SHP77 (cell line): ENCODE measurements at regions not wholly inside any gene's neighbourhood (a gene's known extent, or its start where the extent isn't known, plus 50 kb on each side); places are given as distances from the start of the nearest gene placed in this dataset.

Experiments used
- DNase-seq, 2 experiments: peaks; one replicate each; lab custom pipeline; 2025; lab: John Stamatoyannopoulos, UW

DNA sequence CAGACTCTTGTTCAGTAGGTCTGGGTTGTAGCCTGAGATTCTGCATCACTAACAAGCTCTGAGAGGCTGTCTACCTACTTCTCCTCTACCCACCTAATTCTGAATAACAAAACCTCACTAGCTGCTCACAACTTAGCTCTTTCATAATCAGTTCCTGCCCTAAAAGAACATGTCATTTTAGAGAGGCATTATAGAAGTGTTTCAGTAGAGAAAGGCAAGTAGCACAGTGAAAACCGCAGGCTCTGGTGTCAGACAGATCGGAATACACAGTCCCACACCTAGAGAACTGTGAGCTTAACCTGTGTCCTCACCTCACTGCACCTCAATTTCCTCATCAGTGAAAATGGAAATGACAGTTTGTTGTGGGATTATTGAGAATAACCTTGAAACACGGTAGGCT lies 1337.6 kb upstream of the TENM4 start:
- no peak for DNase-seq

DNA sequence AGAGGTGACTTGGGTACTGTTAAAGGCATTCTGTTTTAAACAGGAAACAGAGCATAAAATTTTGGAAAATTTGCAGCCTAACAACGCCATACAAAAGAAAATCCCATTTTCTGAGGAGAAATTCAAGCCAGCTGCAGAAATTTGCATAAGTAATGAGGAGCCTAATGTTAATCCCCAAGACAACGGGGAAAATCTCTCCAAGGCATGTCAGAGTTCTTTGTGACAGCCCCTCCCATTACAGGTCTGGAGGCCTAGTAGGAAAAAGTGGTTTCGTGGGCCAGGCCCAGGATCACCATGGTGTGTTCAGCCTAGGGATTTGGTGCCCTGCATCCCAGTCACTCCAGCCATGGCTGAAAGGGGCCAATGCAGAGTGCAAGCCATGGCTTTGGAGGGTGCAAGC lies 1333.1 kb upstream of the TENM4 start:
- no peak for DNase-seq

DNA sequence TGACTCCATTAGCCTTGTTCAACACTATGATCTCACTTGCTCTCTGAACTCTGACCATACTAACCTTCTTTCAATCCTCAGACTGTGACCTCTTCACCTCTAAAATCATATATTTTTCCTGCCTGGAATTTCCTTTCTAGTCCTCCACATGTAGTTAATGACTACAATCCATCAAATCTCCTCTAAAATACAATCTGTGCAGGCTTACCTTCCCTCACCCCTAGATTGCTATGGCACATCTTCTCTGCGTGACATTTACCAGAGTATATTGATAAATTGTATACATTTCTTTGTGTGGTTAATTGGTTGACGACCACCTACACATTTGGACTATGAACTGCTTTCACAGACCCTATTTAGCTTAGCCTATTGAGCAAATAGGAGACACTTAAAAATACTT lies 1330.2 kb upstream of the TENM4 start:
- DNase-seq, result no peak

DNA sequence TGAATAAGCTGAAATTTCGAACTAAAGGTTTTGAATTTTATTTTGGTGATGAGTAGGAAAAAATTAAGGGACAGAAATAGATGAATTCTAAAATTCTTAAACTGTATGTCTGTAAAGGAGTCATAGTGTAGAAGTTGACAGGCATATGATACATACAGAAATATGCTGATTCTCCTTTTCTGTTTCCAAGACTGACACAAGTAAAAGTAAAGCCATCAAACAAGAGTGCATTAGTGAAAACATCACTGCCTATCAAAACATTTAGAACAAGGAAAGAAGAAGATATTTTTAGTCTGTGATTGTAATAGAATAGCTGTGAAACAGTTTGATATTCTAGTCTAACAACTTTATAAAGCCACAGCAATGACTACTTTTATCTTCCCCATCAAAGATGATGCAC lies 1318.0 kb upstream of the TENM4 start:
- DNase-seq, result no peak

DNA sequence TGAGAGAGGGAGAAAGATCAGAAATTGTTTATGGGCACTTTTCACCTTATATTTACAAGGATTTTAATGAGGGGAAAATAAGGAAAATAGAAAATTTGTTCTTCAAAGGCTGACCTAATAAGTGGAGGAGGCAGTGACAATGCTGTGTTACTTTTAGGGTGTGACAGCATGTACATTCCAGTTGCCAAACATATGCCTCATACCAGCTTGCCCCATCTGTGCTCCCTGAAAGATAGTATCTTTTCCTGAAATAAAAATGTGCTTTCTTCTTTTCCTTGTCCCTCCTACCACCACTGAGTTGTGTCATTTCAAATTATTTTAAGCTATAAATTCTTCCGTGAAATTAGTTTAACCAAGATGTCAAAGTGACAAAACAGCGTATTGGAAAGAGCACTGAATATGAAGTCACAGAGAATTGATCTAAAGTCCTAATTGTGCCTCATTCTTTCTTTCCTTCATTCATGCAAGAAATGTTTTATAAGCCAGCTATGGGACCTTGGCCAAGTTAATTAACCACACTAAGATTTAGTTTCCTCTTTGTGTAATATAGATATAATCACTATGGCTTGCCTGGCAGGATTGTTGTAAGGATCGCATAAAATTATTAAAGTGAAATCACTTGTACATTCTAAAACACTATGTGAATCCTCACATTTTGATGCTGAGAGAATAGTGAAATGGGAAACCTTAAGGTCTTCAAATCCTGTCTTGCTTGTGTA lies 1307.5 kb upstream of the TENM4 start:
- no peak for DNase-seq

DNA sequence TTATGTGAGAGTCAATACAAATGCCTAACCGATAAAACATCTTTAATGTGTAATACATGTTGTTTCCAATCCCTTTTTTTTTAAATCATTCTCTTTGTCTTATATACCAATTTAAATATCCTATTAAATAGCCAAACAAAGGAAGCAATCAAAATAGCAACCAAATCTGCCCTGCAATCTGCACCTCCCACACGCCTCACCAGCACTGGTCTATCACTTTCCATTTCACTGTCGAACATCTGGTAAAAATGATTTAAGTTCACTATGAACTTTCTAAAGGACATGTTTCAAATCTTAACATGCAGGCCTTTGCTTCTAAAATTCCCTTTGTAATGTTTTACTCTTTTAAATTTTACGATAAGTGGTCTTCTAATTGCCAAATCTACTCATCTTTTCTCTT lies 1305.5 kb upstream of the TENM4 start:
- DNase-seq, result no peak

DNA sequence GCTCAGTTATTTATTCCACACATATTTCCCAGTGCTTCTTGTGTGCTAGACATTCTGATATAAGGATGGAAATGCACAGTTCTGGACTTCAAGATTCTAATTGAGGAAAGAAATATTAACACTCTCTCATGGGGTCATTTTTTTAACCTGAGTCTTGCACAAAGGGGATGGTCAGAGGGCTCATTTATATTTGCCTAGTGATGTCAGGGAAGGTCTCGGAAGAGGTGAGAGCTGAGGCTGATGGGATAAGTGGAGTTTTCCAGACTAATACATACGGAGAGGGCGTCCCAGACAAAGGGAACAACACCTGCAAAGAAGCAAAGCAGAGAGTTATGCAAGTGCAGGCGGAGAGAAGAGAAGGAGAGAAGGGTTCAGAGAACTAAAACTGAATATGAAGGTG lies 1304.6 kb upstream of the TENM4 start:
- DNase-seq, result no peak

DNA sequence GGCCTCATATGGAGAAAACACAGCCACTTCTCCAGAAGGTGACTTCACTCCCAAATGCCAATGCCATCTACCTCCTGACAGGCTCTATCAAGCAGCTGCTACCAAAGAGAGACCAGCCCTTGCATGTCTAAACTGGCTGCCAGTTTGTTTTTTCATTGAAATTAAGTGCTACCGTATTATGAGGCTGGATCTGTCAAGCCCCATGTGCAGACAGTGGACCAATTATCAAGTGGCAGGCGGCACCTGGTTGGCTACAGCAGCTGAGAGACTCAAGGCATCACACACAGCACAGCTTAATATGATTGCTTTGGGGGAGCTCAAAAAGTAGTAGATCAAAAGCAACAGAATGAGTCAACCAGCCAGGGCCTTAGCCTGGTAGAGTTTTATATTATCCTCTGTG lies 1293.0 kb upstream of the TENM4 start:
- DNase-seq, result no peak

DNA sequence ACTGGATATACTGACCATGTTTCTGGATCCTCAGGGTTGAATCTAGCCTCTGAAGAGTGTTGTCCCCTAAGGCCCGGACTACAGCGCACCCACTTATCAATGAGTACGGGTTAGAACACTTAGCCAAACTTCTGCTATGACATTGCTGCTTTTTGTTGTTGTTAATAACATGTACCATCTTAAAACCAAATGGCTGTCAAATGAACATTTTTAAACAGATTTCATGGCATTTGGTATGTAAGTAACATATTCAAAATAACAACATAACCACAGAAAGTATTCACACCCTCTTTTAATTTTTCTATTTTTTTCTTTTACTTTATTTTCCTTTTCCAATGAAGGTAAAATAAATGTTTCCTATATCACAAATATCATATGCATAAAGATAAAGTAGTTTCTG lies 1292.5 kb upstream of the TENM4 start:
- DNase-seq, result no peak

DNA sequence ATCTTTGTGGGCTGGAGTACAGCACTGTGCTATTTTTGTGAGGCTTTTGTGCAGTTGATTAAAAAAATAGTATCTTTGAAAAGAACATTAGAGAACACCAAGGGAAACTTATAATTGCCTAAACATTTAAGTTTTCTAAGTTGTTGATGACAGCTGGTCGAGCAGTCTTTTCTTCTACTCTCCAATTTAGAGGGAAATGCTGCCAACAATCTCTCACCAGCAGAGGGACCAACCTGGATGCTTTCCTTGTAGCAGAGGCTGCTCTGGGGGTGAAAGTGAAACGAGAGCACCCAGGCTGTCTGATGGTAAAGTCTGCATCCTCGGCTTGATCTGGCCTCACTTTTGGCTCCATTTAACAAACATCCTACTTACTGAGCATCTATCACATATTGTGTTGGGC lies 1286.5 kb upstream of the TENM4 start:
- peak in 1 of 2 experiments; percentile 22 for DNase-seq

DNA sequence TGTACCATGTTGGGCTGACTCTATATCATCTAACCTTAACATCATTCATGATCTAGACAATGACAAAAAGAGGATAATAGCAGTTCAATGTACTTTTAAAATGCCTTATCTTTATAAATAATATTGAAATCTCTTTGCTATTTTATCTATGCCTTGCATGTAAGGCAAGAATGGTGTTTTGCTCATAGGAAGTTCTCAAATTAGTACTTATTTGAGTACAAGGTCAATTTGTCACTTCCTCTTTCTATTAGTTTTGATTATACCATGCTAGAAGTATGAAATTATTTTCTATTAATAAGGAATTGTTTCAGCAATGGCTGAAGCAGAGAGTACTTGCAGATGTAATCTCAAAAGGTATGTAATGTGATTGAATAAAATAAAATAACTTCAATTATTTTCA lies 1285.4 kb upstream of the TENM4 start:
- DNase-seq, result no peak

DNA sequence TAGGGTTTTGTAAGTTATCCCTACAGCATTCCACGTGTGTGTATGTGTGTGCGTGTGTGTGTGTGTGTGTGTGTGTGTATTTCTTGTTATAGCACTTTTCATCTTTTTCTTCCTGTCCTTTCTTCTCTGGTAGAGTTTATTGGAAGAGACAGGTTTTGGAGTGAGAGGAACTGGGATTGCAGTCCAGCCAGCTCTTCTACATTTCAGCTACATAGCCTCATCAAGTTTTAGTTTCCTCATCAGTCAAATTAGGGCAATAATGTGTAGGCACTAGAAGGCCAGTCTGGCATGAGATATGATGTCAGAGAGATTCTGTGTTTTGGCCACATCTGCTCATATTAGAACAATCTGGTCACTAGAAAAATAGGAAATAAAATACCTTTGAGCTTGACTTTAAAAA lies 1283.5 kb upstream of the TENM4 start:
- DNase-seq, result no peak

DNA sequence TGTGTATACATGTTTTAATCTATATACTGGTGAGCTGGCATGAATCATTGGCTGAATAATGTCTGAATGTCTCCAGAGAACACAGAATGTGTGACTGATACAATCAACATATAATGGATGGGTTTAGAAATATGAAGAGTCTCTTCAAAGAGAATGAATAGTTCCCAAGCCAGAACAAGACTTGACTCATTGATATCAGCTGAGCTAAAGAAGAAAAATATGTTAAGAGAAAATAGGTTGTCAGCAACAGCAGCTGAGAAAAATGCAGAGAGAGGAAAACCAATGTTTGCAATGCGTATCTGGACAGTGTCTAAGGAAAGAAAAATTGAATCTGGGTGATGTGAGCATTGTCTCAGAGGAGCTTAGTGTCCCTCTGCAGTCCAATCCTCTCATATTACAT lies 1281.8 kb upstream of the TENM4 start:
- no peak for DNase-seq

DNA sequence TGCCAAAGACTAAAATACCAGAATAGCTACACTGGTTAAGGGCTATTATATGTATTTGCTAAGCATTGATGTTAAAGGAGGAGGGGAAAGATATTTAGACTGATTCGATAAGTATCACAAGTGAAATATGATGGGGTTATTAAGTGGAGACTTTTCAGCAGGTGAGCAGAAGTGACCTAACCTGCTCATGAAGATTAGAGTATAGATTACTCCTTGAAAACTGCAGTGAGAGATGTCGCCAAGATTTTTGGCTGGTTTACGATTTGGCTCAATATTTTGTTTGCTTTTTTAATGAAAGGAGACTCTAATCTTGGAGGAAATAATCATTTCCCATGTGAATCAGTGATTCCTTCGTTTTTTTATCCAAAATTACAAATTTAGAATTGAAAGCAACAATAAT lies 1279.5 kb upstream of the TENM4 start:
- DNase-seq, result no peak

DNA sequence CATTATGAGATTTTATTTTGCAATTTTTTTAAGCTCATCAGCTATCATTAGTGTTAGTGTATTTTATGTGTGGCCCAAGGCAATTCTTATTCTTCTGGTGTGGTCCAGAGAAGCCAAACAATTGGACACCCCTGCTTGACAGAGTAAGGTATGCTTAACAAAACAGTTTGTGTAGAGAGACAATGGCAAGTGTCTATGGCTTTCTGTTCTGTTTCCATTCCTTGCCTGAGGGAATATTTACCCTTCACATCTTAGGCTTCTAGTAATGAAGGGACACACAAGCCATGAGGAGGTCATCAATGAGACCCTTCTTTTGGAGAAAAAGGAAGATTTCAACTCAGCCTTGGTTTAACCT lies 1278.4 kb upstream of the TENM4 start:
- DNase-seq, result no peak

DNA sequence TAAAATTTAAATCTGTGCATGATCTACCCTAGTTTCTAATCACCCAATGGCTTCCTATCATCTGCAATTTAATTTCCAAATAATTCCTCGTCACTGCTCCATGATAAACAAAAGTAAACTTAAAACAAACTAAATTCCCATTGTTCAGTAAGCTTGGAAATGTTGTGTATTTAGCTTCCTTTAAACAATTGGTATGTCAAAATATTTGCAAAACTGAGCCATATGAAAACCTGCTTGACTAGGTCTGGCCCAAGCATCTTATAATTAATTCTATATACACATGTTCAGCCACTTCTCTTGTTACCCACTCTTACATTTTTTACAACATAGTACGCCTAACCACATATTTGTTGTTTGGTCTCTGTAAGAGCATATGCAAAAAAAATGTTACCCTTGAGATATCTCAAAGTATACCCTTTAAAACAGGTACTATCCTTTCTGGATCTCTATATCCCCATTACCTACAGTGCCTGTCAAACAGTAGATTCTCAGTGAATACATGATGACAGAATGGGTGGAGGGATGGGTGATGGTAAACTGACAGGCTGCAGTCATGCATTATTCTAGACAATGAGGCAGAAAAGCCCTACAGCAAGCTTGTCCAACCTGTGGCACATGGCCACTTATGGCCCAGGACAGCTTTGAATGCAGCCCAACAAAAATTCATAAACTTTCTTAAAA lies 1277.9 kb upstream of the TENM4 start:
- no peak for DNase-seq

DNA sequence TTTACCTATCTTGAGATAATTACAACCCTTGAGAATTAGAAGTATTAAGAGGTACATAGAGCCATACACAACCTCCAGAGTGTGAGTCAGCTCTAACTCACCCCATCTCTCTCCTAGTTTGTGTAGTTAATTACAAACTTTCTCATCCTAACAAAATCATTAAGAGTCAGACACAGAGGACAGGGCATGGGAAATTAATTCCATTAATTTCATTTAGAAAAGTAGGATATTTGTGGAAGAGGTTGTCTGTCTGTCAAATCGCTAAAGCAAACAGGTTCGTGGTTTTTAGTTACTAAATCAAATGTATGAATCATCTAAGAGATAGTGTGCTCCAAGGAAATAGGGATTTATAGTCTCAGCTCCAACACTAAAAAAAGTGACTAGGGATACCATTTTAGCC lies 1261.4 kb upstream of the TENM4 start:
- no peak for DNase-seq

DNA sequence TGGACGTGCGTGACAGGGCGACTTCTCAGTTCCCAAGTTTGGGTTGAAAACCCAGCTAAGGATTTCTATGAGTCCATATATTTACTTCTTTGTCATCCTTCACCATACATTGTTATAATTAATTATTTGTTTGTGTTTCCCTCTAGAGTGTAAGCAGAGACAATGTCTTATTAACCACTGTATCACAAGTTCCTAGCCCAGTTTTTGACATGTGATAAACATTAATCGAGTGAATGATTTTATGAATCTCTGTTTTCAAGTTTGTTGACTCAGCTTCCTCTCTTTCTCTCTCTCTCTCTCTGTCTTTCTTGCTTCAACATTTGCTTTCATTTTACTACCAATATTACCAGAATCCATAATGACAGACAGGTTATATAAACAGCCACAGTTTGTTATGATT lies 1259.6 kb upstream of the TENM4 start:
- no peak for DNase-seq

DNA sequence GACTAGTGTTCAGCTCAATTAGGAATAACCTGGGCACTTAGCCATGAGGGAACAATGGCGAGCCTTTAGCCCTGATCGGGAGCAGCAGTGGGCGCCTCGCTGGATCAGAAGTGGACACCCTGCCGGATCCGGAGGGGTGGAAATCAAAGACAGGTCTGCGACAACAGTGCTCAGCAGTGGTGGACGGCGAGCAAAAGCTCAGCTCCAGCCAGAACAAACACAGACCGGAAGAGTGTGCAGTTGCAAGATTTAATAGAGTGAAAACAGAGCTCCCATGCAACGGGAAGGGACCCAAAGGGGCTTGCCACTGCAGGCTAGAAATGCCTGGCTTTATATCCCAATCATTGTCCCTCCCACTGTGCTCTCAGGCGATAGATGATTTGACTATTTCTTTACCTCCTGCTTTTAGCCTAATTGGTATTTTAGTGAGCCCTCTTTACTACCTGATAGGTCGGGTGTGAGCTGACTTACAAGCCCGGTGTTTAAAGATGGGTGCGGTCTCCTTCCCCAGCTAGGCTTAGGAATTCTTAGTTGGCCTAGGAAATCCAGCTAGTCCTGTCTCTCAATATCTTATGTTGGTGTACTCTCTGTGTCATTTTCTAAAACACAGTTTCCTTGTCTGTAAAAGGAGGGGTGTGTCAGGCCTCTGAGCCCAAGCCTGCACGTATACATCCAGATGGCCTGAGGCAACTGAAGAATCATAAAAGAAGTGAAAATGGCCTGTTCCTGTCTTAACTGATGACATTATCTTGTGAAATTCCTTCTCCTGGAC lies 1258.8 kb upstream of the TENM4 start:
- peak; percentile 22 to 33 for DNase-seq

DNA sequence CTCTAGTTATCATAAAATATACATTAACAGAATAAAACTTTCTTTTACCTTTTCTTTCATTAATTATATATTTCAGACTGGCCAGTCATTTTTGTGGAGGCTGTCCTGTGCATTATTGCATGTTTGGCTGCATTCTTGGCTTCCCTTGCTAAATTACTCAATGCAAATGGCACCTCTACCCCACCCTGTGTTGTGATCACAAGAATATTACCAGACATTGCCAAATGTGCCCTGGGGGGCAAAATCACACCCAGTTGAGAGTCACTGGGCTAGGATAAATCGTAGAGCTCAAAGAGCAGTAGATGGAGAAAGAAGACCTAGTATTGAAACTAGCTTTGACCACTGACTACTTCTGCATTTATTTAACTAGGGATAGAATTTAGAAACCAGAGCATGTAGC lies 1257.8 kb upstream of the TENM4 start:
- no peak for DNase-seq

DNA sequence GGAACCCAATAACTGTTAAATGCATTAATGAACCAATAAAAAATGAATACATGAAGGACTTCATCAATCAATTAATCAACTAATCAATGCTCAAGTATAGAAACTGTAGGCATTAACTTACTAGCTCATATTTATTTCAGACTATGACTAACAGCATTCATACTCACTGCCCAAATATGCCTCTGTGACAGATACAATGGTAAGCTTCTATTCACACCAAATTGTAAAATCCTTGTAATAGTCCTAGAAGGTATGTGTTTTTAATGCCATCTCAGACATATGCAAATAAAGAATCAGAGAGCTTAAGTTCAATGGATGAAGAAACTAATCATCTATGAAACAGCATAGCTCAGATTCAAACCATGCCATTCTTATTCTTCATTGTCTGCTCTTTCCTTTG lies 1253.6 kb upstream of the TENM4 start:
- no peak for DNase-seq

DNA sequence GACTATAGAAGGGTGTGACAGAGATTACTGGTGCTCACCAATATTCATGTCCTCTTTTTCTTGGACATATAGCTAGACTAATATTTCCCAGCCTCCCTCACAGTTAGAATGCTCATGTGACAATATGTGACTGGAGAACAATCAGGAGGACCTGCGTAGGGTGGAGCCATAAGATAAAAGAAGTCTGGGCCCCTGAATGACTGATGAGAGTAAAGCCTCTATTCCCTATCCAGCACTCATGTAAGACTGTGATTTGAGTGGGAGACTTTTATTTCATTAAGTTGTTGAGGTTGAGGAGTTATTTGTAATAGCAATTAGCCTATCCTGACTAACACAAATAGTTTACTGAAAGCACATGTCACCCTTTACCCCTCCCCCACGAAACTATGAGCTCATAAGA lies 1247.1 kb upstream of the TENM4 start:
- DNase-seq, result no peak

DNA sequence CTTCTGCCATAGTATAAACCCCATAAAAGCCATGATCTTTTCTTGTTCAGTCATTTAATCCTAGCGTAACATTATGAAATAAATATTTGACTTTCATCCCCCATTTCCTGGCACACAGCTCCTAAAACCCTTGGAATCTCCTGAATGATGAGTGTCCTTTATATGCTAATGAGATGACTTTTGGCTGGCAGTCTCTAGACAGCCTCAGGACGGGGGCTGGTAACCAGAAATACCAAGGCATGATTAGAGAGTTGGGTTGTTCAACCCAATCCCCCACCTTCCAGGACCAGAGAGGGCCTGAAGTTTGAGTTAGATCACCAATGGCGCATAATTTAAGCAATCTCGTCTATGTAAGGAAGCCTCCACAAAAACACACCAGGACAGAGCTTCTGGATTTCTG lies 1246.1 kb upstream of the TENM4 start:
- no peak for DNase-seq
